Common myeloid progenitor, CD34-positive (primary cell): ENCODE measurements at regions not wholly inside any gene's neighbourhood (a gene's known extent, or its start where the extent isn't known, plus 50 kb on each side); places are given as distances from the start of the nearest gene placed in this dataset.

Experiments
- CTCF ChIA-PET: fragments of 350-600 bp; sonication (Branson Sonifier 250); formaldehyde crosslinking; loops from one replicate; lab custom pipeline; 2021; ENCODE audit warnings: antibody characterized with exemption; lab: Charles Lee
- POLR2A ChIA-PET: fragments of 350-600 bp; sonication (Branson Sonifier 250); formaldehyde crosslinking; loops from one replicate; lab custom pipeline; 2021; ENCODE audit warnings: antibody characterized with exemption; lab: Charles Lee
- DNase-seq, 3 donors: peaks; one replicate each; pipeline versions ENCODE4 v3.0.0 to v3.0.0-alpha.2; 2013
- H3K27ac ChIP-seq, 2 experiments: 1 replicate in 1 of 2; 2 replicates in 1 of 2; pipeline ENCODE4 v1.7.0; 2013; ENCODE audit warnings: inconsistent platforms in 2 of 2, low read length in 2 of 2, mild to moderate bottlenecking in 2 of 2, low read depth in 1 of 2, moderate library complexity in 1 of 2; ENCODE audit not compliant: severe bottlenecking in 2 of 2, insufficient read depth in 1 of 2, poor library complexity in 1 of 2
- H3K27me3 ChIP-seq, 5 experiments: replicated peaks in 2 of 5; 1 replicate in 3 of 5; 2 replicates in 2 of 5; pipeline versions ENCODE4 v1.6.1 to v1.7.0; 2013; ENCODE audit warnings: low read length in 4 of 5, mild to moderate bottlenecking in 2 of 5, moderate library complexity in 2 of 5, inconsistent platforms in 1 of 5; ENCODE audit not compliant: insufficient read depth in 5 of 5, control insufficient read depth in 4 of 5
- H3K36me3 ChIP-seq, 4 experiments: 1 replicate in 2 of 4; 2 replicates in 2 of 4; pipeline versions ENCODE4 v1.6.1 to v1.7.0; 2013; ENCODE audit warnings: low read length in 3 of 4, control low read depth in 1 of 4, mild to moderate bottlenecking in 1 of 4; ENCODE audit not compliant: control insufficient read depth in 4 of 4, insufficient read depth in 4 of 4
- H3K4me1 ChIP-seq, 4 experiments: 1 replicate in 3 of 4; 2 replicates in 1 of 4; pipeline versions ENCODE4 v1.6.1 to v1.7.1; 2013; ENCODE audit warnings: low read length in 3 of 4, mild to moderate bottlenecking in 3 of 4, control low read depth in 1 of 4, inconsistent platforms in 1 of 4, moderate library complexity in 1 of 4; ENCODE audit not compliant: control insufficient read depth in 4 of 4, insufficient read depth in 4 of 4; ENCODE audit errors: control extremely low read depth in 1 of 4
- H3K4me3 ChIP-seq, 7 experiments: 1 replicate in 4 of 7; 2 replicates in 3 of 7; pipeline versions ENCODE4 v1.5.1 to v1.7.0; 2013; ENCODE audit warnings: mild to moderate bottlenecking in 7 of 7, low read length in 6 of 7, moderate library complexity in 6 of 7, inconsistent platforms in 2 of 7, low read depth in 2 of 7, control low read depth in 1 of 7; ENCODE audit not compliant: insufficient read depth in 4 of 7, control insufficient read depth in 1 of 7; ENCODE audit errors: extremely low read depth in 1 of 7
- H3K9me3 ChIP-seq, 5 experiments: 1 replicate in 4 of 5; 2 replicates in 1 of 5; pipeline versions ENCODE4 v1.6.1 to v1.7.1; 2013; ENCODE audit warnings: low read length in 4 of 5, mild to moderate bottlenecking in 2 of 5, inconsistent platforms in 1 of 5, low read depth in 1 of 5, moderate library complexity in 1 of 5; ENCODE audit not compliant: control insufficient read depth in 4 of 5, insufficient read depth in 2 of 5; ENCODE audit errors: control extremely low read depth in 1 of 5
- WGBS: methylation state at CpG from one replicate; pipeline ENCODE4 v1.1.5; 2013; ENCODE audit not compliant: insufficient coverage; 5-methylcytosine and 5-hydroxymethylcytosine counted together

DNA sequence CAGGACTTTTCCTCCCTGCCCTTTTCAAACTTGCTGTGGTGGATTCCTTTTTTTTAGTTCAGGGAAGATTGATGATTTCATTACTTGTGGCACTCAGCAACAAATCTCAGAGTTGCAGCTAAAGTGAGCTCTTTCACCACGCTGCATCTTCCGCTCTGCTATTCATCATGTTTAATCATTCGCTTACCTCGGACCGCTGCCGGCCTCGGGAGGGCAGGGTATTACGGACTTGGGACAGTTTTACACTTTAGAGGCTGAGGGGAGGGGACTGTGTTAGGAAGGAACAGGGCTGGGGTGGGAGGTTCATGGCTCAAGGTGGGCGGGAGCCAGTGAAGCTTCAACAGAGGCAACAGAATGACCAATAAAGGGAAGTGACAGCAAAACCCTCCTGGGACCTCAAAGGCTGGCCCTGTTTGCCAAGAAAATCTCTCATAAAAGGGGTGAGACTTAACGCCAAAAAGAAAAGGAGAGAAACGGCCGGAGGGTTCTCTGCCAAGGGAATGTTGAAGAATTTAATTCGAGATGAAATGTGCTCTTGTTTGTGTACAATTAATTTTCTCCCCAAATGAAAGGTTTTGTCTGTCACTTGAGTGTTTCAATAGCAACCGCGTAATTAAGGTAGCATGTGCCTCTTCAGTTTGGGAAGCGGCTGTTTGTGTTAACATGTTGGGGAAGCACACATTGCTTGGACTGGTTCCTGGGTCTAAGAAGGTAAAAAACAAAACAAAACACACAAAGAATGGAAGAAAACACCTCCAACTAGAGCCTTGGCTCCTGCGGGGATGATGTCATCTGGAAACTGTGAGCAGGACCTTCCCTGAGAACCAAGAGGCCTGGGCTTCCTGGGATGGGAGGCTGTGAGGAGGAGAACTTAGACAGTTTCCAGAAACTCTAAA is 72.5 kb upstream of the SULF2 start:
- H3K4me3 ChIP-seq, result no peak overlapping the region
- POLR2A ChIA-PET, result no interaction called here
- H3K36me3 ChIP-seq, result no peaks in the 10 kb centered on the region
- H3K9me3 ChIP-seq, result peaks cover 0 to 13% (median 4%) of the 10 kb centered on the region in 5 experiments
- CTCF ChIA-PET, result no interaction called here
- WGBS, result 91% methylated on average over 7 of the region's 17 CpGs
- H3K27me3 ChIP-seq, result peaks cover 0 to 5% (median 0%) of the 10 kb centered on the region in 5 experiments
- H3K4me1 ChIP-seq, result no peaks in the 10 kb centered on the region
- DNase-seq, result no peak
- no peak overlapping the region for H3K27ac ChIP-seq

DNA sequence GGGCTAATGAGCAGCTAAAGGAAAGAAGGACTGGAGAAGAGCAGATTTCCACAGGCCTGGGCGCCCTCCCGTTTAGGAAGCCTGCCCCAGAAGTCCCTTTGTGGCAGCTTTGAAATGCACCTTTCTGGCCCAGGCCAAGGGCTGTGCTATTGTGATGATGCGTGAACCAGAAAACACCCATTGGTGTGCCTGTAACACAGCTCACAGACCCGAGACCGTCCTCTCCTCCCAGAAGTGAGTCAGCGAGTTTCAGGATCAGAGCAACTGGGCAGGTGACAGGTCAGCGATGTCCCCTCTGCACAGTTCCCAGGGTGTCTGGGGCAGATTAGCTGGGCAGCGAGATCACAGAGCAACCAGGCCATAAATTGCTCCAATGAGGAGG is 71.9 kb upstream of the SULF2 start:
- POLR2A ChIA-PET, result no interaction called here
- H3K27me3 ChIP-seq, result peaks cover 0 to 5% (median 0%) of the 10 kb centered on the region in 5 experiments
- no peak overlapping the region for H3K4me3 ChIP-seq
- no peaks in the 10 kb centered on the region for H3K36me3 ChIP-seq
- H3K4me1 ChIP-seq, result no peaks in the 10 kb centered on the region
- 73% methylated on average over 7 of the region's 8 CpGs for WGBS
- CTCF ChIA-PET, result no interaction called here
- H3K9me3 ChIP-seq, result peaks cover 0 to 7% (median 0%) of the 10 kb centered on the region in 5 experiments
- no peak for DNase-seq
- no peak overlapping the region for H3K27ac ChIP-seq

DNA sequence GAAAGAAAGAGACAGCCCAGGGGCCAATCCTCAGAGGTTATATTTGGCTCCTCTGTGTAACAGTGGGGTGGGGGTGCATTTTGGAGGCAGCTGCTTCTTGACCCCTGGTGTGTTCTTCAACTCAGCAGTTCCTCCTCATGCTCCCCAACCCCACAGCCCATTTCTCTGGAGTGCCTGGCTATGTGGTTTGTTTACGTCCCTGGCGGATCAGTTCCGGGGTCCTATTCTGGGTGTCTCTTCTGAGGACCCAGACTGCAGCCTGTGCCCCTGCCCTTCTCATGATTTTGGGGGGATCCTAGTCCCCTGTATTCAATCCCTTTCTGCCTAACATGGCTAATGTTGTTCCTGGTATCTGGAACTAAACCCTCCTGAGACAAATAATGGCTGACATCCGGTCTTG is 70.5 kb upstream of the SULF2 start:
- POLR2A ChIA-PET, result no interaction called here
- DNase-seq, result no peak
- Histone ChIP-seq H3K36me3 (no peaks in the 10 kb centered on the region), H3K27ac (no peak overlapping the region), H3K27me3 (peaks cover 0 to 5% (median 0%) of the 10 kb centered on the region in 5 experiments), H3K9me3 (peaks cover 0 to 6% (median 0%) of the 10 kb centered on the region in 5 experiments), H3K4me3 (no peak overlapping the region), H3K4me1 (no peaks in the 10 kb centered on the region)
- 100% methylated on average over 4 of the region's 4 CpGs for WGBS
- CTCF ChIA-PET, result no interaction called here

DNA sequence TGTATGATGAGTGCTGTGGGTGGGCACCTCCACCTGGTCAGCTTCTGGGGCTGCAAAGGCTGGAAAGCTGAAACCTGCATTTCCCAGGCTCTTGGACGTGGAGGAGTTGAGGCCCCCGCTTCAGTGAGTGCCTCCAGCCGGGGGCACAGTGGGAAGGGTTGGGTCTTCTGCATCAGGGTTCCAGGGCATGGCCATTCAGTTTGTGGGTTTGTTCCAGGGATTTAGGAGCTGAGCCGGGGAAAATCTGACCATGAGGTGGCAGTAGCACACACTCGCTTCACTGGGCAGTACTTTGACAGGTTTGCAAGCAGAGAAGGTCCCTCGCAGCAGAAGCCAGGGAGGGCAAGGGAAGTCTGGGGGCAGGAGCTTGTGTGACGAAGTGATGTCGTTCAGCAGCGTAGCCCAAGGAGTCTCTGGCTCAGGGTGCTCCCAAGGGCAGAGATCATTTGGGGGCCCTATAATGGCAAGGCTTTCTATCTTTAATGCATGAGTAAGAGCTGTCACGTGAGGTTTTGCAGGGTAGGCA is 69.5 kb upstream of the SULF2 start:
- Histone ChIP-seq H3K27ac (no peak overlapping the region), H3K4me1 (no peaks in the 10 kb centered on the region), H3K36me3 (no peaks in the 10 kb centered on the region), H3K9me3 (peaks cover 0 to 6% (median 0%) of the 10 kb centered on the region in 5 experiments), H3K27me3 (peaks cover 0 to 5% (median 0%) of the 10 kb centered on the region in 5 experiments), H3K4me3 (no peak overlapping the region)
- peak in 2 of 3 donors; percentile 5 to 6 for DNase-seq
- WGBS, result 82% methylated on average over 10 of the region's 10 CpGs
- ChIA-PET CTCF (no interaction called here), POLR2A (interaction anchor here (0.6 kb wide), 1 partner anchor 60 kb away, joined by 9 read pairs; no protein-coding TSS in a partner anchor)

DNA sequence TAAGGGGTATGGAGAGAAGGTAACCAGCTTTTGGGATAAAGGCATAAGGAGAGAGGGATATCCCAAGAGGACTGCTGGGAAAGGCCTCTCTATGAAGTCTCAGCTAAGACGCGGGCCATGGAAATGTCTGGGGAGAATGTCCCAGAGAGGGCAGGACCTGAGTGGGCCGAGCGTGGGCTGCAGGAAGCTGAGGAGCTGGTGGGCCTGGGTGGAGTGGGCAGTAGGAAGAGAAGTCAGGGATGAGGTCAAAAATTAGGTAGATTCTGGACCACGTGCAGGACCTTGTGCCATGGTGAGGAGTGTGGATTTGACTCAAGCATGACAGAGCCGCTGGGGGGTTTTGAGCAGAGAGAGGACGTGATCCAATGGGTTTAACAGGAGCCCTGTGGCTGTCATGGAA is 66.5 kb upstream of the SULF2 start:
- H3K4me1 ChIP-seq, result no peaks in the 10 kb centered on the region
- H3K4me3 ChIP-seq, result no peak overlapping the region
- no peaks in the 10 kb centered on the region for H3K36me3 ChIP-seq
- no peak for DNase-seq
- H3K27ac ChIP-seq, result no peak overlapping the region
- peaks cover 0 to 6% (median 0%) of the 10 kb centered on the region in 5 experiments for H3K9me3 ChIP-seq
- WGBS, result 93% methylated on average over 7 of the region's 7 CpGs
- CTCF ChIA-PET, result interaction anchor here (2.4 kb wide), 1 partner anchor 43 kb away, joined by 6 read pairs; no protein-coding TSS in a partner anchor
- POLR2A ChIA-PET, result no interaction called here
- H3K27me3 ChIP-seq, result peaks cover 0 to 5% (median 0%) of the 10 kb centered on the region in 5 experiments

DNA sequence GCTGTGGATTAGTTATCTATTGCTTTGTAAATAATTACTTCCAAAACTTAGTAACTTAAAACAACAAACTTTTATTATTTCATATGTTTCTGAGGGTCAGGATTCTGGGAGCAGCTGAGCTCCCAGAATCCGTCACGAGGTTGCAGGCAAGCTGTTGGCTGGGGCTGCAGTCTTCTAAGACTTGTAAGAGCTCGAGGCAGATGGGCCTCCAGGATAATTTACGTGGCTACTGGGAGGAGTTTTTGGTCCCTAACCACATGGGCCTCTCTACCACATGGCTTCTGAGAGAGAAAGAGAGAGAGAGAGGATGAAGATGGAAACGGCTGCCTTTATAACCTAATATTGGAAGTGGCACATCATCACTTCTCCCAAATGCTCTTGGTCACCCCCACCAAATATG is 64.9 kb upstream of the SULF2 start:
- no peak for DNase-seq
- Histone ChIP-seq H3K9me3 (peaks cover 0 to 6% (median 0%) of the 10 kb centered on the region in 5 experiments), H3K36me3 (no peaks in the 10 kb centered on the region), H3K27ac (no peak overlapping the region), H3K4me1 (no peaks in the 10 kb centered on the region), H3K4me3 (no peak overlapping the region), H3K27me3 (peaks cover 0 to 5% (median 0%) of the 10 kb centered on the region in 5 experiments)
- ChIA-PET POLR2A (no interaction called here), CTCF (interaction anchor here (2.4 kb wide), 1 partner anchor 45 kb away, joined by 6 read pairs; no protein-coding TSS in a partner anchor)
- 71% methylated on average over 2 of the region's 5 CpGs for WGBS

DNA sequence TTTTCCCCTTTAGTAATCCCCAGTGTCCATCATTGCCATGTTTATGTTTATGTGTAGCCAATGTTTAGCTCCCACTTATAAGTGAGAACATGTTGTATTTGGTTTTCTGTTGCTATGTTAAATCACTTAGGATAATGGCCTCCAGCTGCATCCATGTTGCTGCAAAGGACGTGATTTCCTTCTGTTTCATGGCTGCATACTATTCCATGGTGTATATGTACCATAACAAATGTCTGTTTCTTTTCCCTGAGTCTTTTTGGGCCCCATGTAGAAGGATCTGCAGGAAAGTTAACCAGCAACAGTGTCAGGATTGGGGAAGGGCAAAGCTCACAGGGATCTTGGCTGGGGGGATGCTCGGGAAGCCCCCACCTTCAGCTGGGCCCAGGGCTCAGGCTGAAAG is 64.3 kb upstream of the SULF2 start:
- no peak overlapping the region for H3K4me3 ChIP-seq

More for the DNA sequence above, 64.3 kb upstream of the SULF2 start:
- ChIA-PET CTCF (interaction anchor here (2.4 kb wide), 1 partner anchor 45 kb away, joined by 6 read pairs; no protein-coding TSS in a partner anchor), POLR2A (no interaction called here)
- WGBS, result 93% methylated on average over 2 of the region's 2 CpGs
- no peaks in the 10 kb centered on the region for H3K4me1 ChIP-seq
- peaks cover 0 to under 1% (median 0%) of the 10 kb centered on the region in 5 experiments for H3K9me3 ChIP-seq
- H3K27ac ChIP-seq, result no peak overlapping the region
- no peak for DNase-seq
- H3K36me3 ChIP-seq, result no peaks in the 10 kb centered on the region
- peaks cover 0 to 3% (median 0%) of the 10 kb centered on the region in 5 experiments for H3K27me3 ChIP-seq
